ENCODE measurements at regions not wholly inside any gene's neighbourhood (a gene's known extent, or its start where the extent isn't known, plus 50 kb on each side); places are given as distances from the start of the nearest gene placed in this dataset.

- no peak for TF ChIP-seq CTCF (IDR thresholded peaks at IDR 0.05)
- no peak for TF ChIP-seq POLR2A (IDR thresholded peaks at IDR 0.05)
These were observed 760.5 kb downstream of the SATB2 start for GRCh38 chr2:198697218-198697617.
